ENCODE measurements at regions not wholly inside any gene's neighbourhood (a gene's known extent, or its start where the extent isn't known, plus 50 kb on each side); places are given as distances from the start of the nearest gene placed in this dataset.

DNA sequence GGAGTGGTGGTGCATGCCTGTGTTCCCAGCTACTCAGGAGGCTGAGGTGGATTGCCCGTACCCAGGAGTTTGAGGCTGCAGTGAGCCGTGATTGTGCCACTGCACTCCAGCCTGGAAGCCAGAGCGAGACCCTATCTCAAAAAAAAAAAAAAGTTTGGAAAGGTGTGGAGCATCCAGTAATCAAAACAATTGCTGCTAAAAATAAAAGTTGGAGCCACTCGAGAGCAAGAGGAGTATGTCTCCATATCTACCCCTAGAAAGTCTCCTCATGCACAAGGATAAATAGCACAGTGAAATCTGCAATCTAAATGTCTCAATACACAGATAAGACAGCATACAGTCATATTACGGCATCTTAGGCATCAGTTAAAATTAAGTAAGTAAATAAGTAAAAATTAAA lies 81.5 kb upstream of the NEBL start:
- no peak for DNase-seq (ENCODE audit: low read depth)

DNA sequence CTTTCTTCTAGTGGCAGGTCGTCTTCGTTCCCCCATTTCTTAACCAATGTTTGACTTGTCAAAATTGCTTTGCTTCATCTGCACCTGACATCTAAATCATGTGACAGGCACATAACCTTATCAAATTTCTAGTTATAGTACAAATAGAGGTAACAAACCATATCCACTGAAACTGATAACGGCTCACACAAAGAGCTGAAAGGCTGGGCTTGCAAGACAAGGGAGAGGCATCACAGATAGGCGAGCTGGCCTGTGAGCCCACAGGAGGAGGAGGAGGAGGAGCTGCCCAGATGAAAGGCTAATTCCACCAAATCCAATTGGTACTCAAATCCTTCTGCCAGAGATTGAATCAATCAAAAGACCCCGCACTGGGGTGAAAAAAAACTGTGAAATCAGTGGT lies 80.2 kb upstream of the NEBL start:
- DNase-seq (ENCODE audit: low read depth), result no peak

GRCh38 chr10:20976891-20977290 lies 79.8 kb upstream of the NEBL start:
- DNase-seq (ENCODE audit: low read depth), result no peak

GRCh38 chr10:20976390-20976789 lies 79.3 kb upstream of the NEBL start:
- no peak for DNase-seq (ENCODE audit: low read depth)

DNA sequence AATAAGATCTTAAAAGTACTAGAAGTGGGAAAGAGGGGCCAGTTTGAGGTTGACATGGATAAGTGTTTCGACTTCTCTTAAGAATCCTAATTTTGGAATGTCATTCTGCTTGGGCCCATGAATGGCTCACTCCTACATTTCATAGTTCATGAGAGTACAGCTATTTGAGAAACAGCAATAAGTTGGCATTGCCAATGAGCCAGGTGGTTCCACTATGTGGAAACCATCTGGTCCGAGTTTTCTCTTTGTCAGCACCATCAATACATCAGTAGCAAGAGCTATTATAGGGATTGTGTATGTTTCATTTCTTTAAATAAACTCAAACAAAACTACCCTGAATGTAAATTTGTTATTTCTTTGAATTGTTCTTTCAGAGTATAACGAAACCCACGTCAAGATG lies 78.1 kb upstream of the NEBL start:
- no peak for DNase-seq (ENCODE audit: low read depth)

DNA sequence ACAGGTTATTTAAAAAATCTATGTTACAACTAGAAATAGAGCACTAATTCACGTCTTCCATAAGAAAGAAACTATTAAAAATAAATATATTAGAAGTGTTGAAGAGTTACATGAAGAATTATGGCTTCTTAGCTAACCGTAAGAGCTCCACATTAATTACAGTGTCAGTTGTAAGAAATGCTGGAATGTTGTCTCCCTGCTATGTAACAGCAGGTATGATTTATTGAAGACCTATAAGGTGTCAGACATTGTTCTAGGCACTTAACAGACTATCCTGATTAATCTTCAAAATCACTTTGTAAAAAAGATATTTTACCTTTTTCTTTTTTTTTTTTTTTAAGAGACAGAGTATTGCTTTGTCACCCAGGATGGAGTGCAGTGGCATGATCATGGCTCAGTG lies 75.8 kb upstream of the NEBL start:
- no peak for DNase-seq (ENCODE audit: low read depth)

- DNase-seq (ENCODE audit: low read depth), result no peak
Measured at GRCh38 chr10:20971901-20972300, 74.8 kb upstream of the NEBL start.

GRCh38 chr10:20970708-20971107 lies 73.6 kb upstream of the NEBL start:
- no peak for DNase-seq (ENCODE audit: low read depth)

DNA sequence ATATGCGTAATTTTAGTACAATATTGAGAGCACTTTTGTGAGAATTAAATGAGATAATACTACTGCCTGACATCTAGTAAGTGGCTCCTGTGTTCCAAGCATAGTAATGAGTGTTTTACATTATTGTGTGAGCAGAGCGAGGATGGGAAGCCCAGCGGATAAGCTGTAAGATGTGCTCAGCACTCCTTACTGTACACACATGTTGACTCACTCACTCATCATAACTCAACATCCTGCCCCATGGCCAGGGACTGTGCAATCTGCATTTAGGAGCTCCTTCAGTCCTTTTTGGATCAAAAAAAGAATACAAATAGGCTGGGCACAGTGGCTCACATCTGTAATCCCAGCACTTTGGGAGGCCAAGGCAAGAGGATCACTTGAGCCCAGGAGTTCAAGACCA lies 72.9 kb upstream of the NEBL start:
- no peak for DNase-seq (ENCODE audit: low read depth)

- no peak for DNase-seq (ENCODE audit: low read depth)
Measured at GRCh38 chr10:20966426-20966825, 69.3 kb upstream of the NEBL start.

GRCh38 chr10:20963721-20964595 lies 66.8 kb upstream of the NEBL start:
- DNase-seq (ENCODE audit: low read depth), result no peak

DNA sequence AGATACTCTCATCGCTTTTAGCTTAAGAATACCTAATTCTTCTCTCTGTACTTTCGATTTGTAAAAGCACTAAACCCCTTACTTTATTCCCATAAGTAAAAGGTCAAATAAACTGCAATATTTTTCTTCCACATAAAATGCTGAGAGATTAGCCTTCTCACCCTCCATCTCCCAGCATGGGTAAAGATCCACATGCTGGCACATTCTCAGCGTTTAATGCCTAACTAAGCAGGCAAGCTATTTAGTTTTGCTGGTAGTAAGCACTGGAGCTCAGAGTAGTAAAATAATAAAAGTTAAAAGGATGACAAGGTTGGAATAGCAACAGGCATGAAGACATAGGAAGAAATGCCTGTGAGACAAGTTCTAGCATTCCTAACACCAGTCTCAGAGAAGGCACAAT lies 65.9 kb upstream of the NEBL start:
- no peak for DNase-seq (ENCODE audit: low read depth)

DNA sequence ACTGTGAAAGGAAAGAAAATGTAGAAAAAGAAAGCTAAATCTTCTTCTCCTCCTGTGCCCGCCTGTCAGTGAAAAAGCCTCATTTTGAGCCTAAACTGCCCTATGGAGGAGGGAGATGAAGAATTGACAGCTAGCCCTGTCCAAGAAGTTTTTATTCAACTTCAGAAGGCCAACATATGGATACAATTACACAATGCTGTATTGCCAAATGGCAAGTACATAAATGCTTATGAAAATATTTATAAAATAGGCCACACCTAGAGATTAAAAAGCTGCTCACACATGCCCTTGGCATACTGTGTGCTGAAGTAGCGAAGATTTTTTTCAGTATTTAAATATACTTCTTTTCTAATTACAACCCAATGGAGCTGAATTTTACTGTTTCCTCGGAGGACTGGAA lies 65.1 kb upstream of the NEBL start:
- no peak for DNase-seq (ENCODE audit: low read depth)

DNA sequence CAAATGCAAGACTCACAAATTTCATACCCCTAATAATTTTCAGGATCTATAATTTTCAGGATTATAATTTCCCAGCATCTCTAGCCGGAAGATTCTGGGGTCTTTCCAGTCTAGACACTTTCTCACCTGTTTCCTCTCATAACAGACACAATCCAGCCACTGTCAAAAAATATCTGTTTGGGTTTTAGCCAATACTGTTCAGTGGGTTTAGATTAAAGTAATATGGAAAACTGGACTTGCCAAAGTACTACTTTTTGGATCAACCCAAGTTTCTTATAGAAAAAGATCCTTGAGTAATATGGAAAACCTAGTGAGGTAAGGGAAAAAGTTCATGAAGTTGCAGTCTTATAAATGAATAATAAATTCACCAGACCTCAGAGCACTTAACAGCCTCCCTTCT lies 62.1 kb upstream of the NEBL start:
- DNase-seq (ENCODE audit: low read depth), result no peak

- no peak for DNase-seq (ENCODE audit: low read depth)
Measured at GRCh38 chr10:20958764-20959163, 61.7 kb upstream of the NEBL start.

GRCh38 chr10:20958225-20958624 lies 61.1 kb upstream of the NEBL start:
- DNase-seq (ENCODE audit: low read depth), result no peak

GRCh38 chr10:20957744-20958143 lies 60.6 kb upstream of the NEBL start:
- no peak for DNase-seq (ENCODE audit: low read depth)

DNA sequence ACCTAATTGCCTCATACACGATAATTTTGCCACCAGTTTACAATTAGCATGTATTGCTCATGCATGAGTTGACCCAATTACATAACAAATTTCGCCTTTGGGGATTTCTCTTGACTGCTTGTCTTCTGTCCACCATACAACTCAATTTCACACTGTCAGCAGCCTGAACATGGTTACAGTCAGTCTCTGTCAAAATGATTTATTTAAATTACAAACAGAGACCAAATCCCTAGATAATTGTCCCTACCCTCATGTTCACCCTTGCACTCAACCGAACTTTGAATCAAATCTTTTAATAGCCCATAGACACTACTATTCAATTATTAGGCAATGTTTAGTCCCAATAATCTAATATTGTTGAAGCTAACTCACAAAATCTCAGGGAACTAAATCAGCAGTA lies 59.7 kb upstream of the NEBL start:
- no peak for DNase-seq (ENCODE audit: low read depth)

GRCh38 chr10:20955355-20955893 lies 58.3 kb upstream of the NEBL start:
- DNase-seq (ENCODE audit: low read depth), result no peak

DNA sequence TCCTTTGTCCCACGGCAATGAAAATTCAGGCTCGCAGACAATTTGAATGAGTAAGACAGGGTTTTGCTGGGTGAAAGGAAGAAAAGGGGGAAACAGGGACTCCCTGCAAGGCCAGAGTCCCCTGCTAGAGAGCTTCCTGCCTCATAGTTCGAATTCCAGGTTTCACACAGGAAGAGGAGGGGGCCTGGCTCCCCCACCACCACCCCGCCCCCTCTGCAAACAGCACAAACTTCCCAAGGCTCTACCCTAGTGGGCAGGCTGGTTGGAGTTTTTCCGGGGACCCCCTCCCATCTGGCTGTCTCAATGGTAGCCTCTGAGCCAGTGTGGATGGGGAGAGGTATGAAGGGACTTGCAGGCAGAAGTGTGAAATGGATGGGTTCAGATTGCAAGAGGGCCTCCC lies 57.4 kb upstream of the NEBL start:
- DNase-seq (ENCODE audit: low read depth), result no peak

DNA sequence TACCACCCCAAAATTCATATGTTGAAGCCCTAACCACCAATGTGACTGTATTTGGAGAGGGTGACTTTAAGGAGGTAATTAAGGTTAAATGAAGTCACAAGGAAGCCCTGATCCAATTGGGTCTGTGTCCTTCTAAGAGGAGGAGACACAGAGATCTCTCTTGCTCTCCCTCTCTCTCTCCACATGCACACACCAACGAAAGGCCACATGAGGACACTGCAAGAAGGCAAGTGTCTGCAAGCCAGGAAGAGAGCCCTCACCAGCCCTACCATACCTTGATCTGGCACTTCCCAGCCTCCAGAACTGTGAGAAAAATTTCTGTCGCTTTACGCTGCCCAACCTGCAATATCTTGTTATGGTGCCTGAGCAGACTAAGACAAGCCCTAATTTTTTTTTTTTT lies 56.0 kb upstream of the NEBL start:
- DNase-seq (ENCODE audit: low read depth), result no peak

GRCh38 chr10:20949967-20950366 lies 52.9 kb upstream of the NEBL start:
- no peak for DNase-seq (ENCODE audit: low read depth)

GRCh38 chr10:20948686-20949327 lies 51.7 kb upstream of the NEBL start:
- DNase-seq (ENCODE audit: low read depth), result no peak
